WTC11 (cell line): ENCODE measurements at regions not wholly inside any gene's neighbourhood (a gene's known extent, or its start where the extent isn't known, plus 50 kb on each side); places are given as distances from the start of the nearest gene placed in this dataset.

ENCODE experiments used
- ATAC-seq: fragments of 200-7000 bp; cut with Tn5 transposase; 2 replicates; pipeline ENCODE4 v1.10.0; 2021; ENCODE audit warnings: mild to moderate bottlenecking, moderate library complexity
- CTCF ChIA-PET: fragments of 300-600 bp; sonication (Branson Sonifier 250); formaldehyde crosslinking; loops from one replicate; lab custom pipeline; 2021; ENCODE audit warnings: antibody characterized with exemption; lab: Charles Lee
- POLR2A ChIA-PET: fragments of 350-600 bp; sonication (Branson Sonifier 250); formaldehyde crosslinking; loops from one replicate; lab custom pipeline; 2021; ENCODE audit warnings: antibody characterized with exemption; lab: Charles Lee
- DNase-seq: peaks from one replicate; pipeline ENCODE4 v3.0.0; 2021; ENCODE audit warnings: low spot score
- H3K27ac Mint-ChIP-seq: 2 replicates; pipeline ENCODE4 v1.8.0; 2021; ENCODE audit warnings: mixed read lengths
- H3K27me3 Mint-ChIP-seq: 2 replicates; pipeline ENCODE4 v1.8.0; 2021; ENCODE audit warnings: low read depth, mild to moderate bottlenecking, moderate library complexity, mixed read lengths
- H3K36me3 Mint-ChIP-seq: 2 replicates; pipeline ENCODE4 v1.8.0; 2021; ENCODE audit warnings: mixed read lengths
- H3K4me1 Mint-ChIP-seq: 2 replicates; pipeline ENCODE4 v1.8.0; 2022; ENCODE audit warnings: mixed read lengths
- H3K4me3 Mint-ChIP-seq: 2 replicates; pipeline ENCODE4 v1.8.0; 2021; ENCODE audit warnings: mild to moderate bottlenecking, moderate library complexity, mixed read lengths
- H3K9me3 Mint-ChIP-seq: 2 replicates; pipeline ENCODE4 v1.8.0; 2021; ENCODE audit warnings: mixed read lengths
- CREB1 ChIP-seq: sonication (generic); formaldehyde crosslinking; IDR thresholded peaks from 2 replicates; pipeline ENCODE4 v1.8.0; 2023; ENCODE audit warnings: mild to moderate bottlenecking, missing genetic modification reagents
- CREM ChIP-seq: sonication (generic); formaldehyde crosslinking; IDR thresholded peaks from 2 replicates; pipeline ENCODE4 v1.8.1; 2022; ENCODE audit warnings: mild to moderate bottlenecking, missing genetic modification reagents, moderate library complexity
- ELF4 ChIP-seq: sonication (generic); formaldehyde crosslinking; IDR thresholded peaks from 2 replicates; pipeline ENCODE4 v1.8.1; 2022; ENCODE audit warnings: low read depth, mild to moderate bottlenecking, moderate library complexity, missing genetic modification reagents
- MYBL2 ChIP-seq: sonication (generic); formaldehyde crosslinking; IDR thresholded peaks from 2 replicates; pipeline ENCODE4 v1.8.1; 2023; ENCODE audit warnings: mild to moderate bottlenecking, moderate library complexity, missing genetic modification reagents
- NFYB ChIP-seq: sonication (generic); formaldehyde crosslinking; conservative IDR thresholded peaks from 2 replicates; pipeline ENCODE4 v1.8.0; 2022; ENCODE audit warnings: low read depth, missing genetic modification reagents
- NR1H2 ChIP-seq: sonication (generic); formaldehyde crosslinking; IDR thresholded peaks from 2 replicates; pipeline ENCODE4 v1.9.0; 2021; ENCODE audit warnings: mild to moderate bottlenecking, moderate library complexity, missing genetic modification reagents
- SMAD3 ChIP-seq: sonication (generic); formaldehyde crosslinking; IDR thresholded peaks from 2 replicates; pipeline ENCODE4 v1.8.0; 2022; ENCODE audit warnings: missing genetic modification reagents, mild to moderate bottlenecking, borderline replicate concordance
- ZNF138 ChIP-seq: sonication (generic); formaldehyde crosslinking; conservative IDR thresholded peaks from 2 replicates; pipeline ENCODE4 v1.8.1; 2022; ENCODE audit warnings: mild to moderate bottlenecking, moderate library complexity, missing genetic modification reagents
- ZNF671 ChIP-seq: fragments of 250-450 bp; sonication (Bioruptor Pico); IDR thresholded peaks from 2 replicates; pipeline ENCODE4 v1.8.0; 2021; ENCODE audit warnings: mild to moderate bottlenecking
- TF ChIP-seq, protein P1 (sequence below): sonication (generic); formaldehyde crosslinking; IDR thresholded peaks from 2 replicates; pipeline ENCODE4 v1.8.0; 2022; ENCODE audit warnings: missing genetic modification reagents
- TF ChIP-seq, protein P2 (sequence below): sonication (generic); formaldehyde crosslinking; IDR thresholded peaks from 2 replicates; pipeline ENCODE4 v1.8.1; 2023; ENCODE audit warnings: mild to moderate bottlenecking, missing genetic modification reagents, moderate library complexity
- TF ChIP-seq, protein P3 (sequence below): fragments of 250-450 bp; sonication (Bioruptor Pico); conservative IDR thresholded peaks from 2 replicates; pipeline ENCODE4 v1.9.0; 2021; ENCODE audit warnings: mild to moderate bottlenecking
- TF ChIP-seq, protein P4 (sequence below): fragments of 250-450 bp; sonication (Bioruptor Pico); IDR thresholded peaks from 2 replicates; pipeline ENCODE4 v1.8.0; 2021; ENCODE audit warnings: mild to moderate bottlenecking
- TF ChIP-seq, protein P5 (sequence below): sonication (generic); formaldehyde crosslinking; IDR thresholded peaks from 2 replicates; pipeline ENCODE4 v1.8.1; 2023; ENCODE audit warnings: mild to moderate bottlenecking, missing genetic modification reagents
- TF ChIP-seq, protein P6 (sequence below): fragments of 250-450 bp; sonication (Bioruptor Pico); IDR thresholded peaks from 2 replicates; pipeline ENCODE4 v1.9.0; 2021; ENCODE audit warnings: mild to moderate bottlenecking
- TF ChIP-seq, protein P7 (sequence below): sonication (generic); formaldehyde crosslinking; IDR thresholded peaks from 2 replicates; pipeline ENCODE4 v1.8.1; 2023; ENCODE audit warnings: mild to moderate bottlenecking, missing genetic modification reagents

DNA sequence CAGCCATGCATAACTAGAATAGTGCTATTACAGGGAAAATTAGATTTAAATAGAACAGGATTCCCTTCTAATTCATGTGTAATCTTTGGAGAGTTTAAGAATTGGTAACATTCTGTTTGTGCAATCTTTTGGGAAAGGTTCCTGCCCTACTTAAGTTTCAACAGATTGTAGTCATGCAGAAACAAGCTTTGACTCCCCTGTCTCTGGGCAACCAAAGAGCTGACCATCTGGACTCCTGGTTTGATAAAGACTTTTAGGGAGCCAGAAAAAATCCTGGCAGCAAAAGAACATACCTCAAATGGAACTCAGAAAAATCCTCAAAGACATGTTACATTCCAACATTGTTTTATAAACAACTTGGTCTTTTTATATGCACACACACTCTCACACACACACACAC is 191.1 kb upstream of the NEIL3 start (continued):
- no peak for TF ChIP-seq ZNF138 (CRISPR knock-in tag)
- no peak for TF ChIP-seq ELF4 (CRISPR knock-in tag)
- TF ChIP-seq, protein P1, sequence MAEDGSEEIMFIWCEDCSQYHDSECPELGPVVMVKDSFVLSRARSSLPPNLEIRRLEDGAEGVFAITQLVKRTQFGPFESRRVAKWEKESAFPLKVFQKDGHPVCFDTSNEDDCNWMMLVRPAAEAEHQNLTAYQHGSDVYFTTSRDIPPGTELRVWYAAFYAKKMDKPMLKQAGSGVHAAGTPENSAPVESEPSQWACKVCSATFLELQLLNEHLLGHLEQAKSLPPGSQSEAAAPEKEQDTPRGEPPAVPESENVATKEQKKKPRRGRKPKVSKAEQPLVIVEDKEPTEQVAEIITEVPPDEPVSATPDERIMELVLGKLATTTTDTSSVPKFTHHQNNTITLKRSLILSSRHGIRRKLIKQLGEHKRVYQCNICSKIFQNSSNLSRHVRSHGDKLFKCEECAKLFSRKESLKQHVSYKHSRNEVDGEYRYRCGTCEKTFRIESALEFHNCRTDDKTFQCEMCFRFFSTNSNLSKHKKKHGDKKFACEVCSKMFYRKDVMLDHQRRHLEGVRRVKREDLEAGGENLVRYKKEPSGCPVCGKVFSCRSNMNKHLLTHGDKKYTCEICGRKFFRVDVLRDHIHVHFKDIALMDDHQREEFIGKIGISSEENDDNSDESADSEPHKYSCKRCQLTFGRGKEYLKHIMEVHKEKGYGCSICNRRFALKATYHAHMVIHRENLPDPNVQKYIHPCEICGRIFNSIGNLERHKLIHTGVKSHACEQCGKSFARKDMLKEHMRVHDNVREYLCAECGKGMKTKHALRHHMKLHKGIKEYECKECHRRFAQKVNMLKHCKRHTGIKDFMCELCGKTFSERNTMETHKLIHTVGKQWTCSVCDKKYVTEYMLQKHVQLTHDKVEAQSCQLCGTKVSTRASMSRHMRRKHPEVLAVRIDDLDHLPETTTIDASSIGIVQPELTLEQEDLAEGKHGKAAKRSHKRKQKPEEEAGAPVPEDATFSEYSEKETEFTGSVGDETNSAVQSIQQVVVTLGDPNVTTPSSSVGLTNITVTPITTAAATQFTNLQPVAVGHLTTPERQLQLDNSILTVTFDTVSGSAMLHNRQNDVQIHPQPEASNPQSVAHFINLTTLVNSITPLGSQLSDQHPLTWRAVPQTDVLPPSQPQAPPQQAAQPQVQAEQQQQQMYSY: no peak
- TF ChIP-seq MYBL2: no peak
- TF ChIP-seq CREM (CRISPR knock-in tag): no peak

DNA sequence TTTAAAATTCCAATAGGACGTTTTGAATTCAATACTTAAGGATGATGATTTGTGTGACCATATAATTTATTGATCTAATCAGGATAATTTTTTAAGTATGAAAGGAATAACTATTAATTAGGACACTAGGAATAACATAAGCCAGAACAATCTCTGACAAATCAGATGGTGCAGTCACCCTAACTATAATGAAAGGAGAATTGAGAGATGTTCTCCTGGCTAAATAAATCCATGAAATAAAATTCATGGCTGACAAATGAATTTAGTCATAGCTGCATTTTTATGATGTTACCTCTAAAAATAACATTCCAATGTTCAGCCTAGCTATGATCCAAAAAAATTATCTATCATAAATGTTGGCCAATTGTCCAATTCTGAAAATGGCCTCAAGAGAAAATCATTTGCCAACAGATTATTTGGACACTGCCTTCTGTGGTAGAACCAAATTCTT is 190.6 kb upstream of the NEIL3 start:
- H3K27me3 Mint-ChIP-seq: no peaks in the 10 kb centered on the region
- no peak for ATAC-seq
- peaks cover 24% of the 10 kb centered on the region for H3K9me3 Mint-ChIP-seq
- TF ChIP-seq, protein P2, sequence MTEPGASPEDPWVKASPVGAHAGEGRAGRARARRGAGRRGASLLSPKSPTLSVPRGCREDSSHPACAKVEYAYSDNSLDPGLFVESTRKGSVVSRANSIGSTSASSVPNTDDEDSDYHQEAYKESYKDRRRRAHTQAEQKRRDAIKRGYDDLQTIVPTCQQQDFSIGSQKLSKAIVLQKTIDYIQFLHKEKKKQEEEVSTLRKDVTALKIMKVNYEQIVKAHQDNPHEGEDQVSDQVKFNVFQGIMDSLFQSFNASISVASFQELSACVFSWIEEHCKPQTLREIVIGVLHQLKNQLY: no peak
- TF ChIP-seq, protein P3, sequence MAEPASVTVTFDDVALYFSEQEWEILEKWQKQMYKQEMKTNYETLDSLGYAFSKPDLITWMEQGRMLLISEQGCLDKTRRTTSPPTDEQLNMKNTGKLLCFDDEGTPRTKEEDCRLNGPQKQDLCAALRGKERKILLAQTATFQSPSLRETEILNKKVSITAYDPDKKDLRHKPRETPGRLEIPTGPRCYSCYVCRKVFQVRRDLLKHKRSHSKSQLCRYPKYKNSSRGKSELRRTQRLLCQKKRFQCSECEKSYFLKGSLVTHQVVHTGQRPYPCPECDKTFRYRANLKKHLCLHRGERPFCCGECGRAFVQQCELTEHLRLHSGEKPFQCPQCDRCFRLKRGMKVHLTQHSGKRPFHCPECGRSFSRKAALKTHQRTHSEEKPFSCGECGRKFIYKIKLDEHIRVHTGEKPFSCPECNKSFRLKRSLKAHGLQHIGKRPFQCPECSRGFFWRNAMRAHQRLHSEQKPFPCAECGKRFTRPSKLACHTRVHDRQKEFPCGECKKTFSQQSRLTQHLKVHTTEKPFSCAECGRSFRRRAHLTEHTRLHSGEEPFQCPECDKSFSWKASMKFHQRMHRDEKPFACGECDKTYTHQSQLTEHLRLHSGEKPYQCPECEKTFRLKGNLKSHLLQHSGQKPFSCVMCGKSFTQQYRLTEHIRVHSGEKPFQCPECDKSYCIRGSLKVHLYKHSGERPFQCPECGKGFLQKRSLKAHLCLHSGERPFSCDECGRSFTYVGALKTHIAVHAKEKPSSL: no peak
- TF ChIP-seq SMAD3 (CRISPR knock-in tag) (no peak), NFYB (CRISPR knock-in tag) (no peak), CREB1 (CRISPR knock-in tag) (no peak), NR1H2 (CRISPR knock-in tag) (no peak), ZNF671 (CRISPR knock-in tag) (no peak), MYBL2 (no peak)
- TF ChIP-seq, protein P1: no peak
- TF ChIP-seq, protein P4, sequence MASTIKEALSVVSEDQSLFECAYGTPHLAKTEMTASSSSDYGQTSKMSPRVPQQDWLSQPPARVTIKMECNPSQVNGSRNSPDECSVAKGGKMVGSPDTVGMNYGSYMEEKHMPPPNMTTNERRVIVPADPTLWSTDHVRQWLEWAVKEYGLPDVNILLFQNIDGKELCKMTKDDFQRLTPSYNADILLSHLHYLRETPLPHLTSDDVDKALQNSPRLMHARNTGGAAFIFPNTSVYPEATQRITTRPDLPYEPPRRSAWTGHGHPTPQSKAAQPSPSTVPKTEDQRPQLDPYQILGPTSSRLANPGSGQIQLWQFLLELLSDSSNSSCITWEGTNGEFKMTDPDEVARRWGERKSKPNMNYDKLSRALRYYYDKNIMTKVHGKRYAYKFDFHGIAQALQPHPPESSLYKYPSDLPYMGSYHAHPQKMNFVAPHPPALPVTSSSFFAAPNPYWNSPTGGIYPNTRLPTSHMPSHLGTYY: no peak
- TF ChIP-seq, protein P5, sequence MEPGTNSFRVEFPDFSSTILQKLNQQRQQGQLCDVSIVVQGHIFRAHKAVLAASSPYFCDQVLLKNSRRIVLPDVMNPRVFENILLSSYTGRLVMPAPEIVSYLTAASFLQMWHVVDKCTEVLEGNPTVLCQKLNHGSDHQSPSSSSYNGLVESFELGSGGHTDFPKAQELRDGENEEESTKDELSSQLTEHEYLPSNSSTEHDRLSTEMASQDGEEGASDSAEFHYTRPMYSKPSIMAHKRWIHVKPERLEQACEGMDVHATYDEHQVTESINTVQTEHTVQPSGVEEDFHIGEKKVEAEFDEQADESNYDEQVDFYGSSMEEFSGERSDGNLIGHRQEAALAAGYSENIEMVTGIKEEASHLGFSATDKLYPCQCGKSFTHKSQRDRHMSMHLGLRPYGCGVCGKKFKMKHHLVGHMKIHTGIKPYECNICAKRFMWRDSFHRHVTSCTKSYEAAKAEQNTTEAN (CRISPR knock-in tag): no peak
- TF ChIP-seq, protein P6, sequence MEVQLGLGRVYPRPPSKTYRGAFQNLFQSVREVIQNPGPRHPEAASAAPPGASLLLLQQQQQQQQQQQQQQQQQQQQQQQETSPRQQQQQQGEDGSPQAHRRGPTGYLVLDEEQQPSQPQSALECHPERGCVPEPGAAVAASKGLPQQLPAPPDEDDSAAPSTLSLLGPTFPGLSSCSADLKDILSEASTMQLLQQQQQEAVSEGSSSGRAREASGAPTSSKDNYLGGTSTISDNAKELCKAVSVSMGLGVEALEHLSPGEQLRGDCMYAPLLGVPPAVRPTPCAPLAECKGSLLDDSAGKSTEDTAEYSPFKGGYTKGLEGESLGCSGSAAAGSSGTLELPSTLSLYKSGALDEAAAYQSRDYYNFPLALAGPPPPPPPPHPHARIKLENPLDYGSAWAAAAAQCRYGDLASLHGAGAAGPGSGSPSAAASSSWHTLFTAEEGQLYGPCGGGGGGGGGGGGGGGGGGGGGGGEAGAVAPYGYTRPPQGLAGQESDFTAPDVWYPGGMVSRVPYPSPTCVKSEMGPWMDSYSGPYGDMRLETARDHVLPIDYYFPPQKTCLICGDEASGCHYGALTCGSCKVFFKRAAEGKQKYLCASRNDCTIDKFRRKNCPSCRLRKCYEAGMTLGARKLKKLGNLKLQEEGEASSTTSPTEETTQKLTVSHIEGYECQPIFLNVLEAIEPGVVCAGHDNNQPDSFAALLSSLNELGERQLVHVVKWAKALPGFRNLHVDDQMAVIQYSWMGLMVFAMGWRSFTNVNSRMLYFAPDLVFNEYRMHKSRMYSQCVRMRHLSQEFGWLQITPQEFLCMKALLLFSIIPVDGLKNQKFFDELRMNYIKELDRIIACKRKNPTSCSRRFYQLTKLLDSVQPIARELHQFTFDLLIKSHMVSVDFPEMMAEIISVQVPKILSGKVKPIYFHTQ (CRISPR knock-in tag): no peak
- TF ChIP-seq, protein P7, sequence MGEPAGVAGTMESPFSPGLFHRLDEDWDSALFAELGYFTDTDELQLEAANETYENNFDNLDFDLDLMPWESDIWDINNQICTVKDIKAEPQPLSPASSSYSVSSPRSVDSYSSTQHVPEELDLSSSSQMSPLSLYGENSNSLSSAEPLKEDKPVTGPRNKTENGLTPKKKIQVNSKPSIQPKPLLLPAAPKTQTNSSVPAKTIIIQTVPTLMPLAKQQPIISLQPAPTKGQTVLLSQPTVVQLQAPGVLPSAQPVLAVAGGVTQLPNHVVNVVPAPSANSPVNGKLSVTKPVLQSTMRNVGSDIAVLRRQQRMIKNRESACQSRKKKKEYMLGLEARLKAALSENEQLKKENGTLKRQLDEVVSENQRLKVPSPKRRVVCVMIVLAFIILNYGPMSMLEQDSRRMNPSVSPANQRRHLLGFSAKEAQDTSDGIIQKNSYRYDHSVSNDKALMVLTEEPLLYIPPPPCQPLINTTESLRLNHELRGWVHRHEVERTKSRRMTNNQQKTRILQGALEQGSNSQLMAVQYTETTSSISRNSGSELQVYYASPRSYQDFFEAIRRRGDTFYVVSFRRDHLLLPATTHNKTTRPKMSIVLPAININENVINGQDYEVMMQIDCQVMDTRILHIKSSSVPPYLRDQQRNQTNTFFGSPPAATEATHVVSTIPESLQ (CRISPR knock-in tag): no peak

More for the DNA sequence above, 190.6 kb upstream of the NEIL3 start:
- ChIA-PET POLR2A (no interaction called here), CTCF (no interaction called here)
- H3K4me1 Mint-ChIP-seq: peaks cover 12% of the 10 kb centered on the region
- DNase-seq: no peak
- peaks cover 11% of the 10 kb centered on the region for H3K36me3 Mint-ChIP-seq
- H3K4me3 Mint-ChIP-seq: no peak overlapping the region
- H3K27ac Mint-ChIP-seq: no peak overlapping the region
